Astrocyte (in vitro differentiated cells and primary cell): ENCODE measurements at regions not wholly inside any gene's neighbourhood (a gene's known extent, or its start where the extent isn't known, plus 50 kb on each side); places are given as distances from the start of the nearest gene placed in this dataset.
A peak's percentile ranks its signal among the peaks of the same experiment; 100 is the strongest.

Experiments used
- DNase-seq: peaks from one replicate; pipeline ENCODE4 v3.0.0-alpha.2; 2010; ENCODE audit warnings: low read depth
- FAIRE-seq: peaks from 2 replicates; lab custom pipeline; 2011; peaks lifted over from hg19 to GRCh38; lab: Jason Lieb, UNC
- H2AFZ ChIP-seq: 2 replicates; pipeline ENCODE4 v1.6.0; 2012; ENCODE audit warnings: low read depth, low read length, inconsistent platforms
- H3K27ac ChIP-seq: 2 replicates; pipeline ENCODE4 v1.5.1; 2011; ENCODE audit warnings: low read depth, low read length, inconsistent platforms
- H3K27me3 ChIP-seq: 2 replicates; pipeline ENCODE4 v1.6.0; 2011; ENCODE audit warnings: low read length, inconsistent platforms; ENCODE audit not compliant: insufficient read depth
- H3K36me3 ChIP-seq: 2 replicates; pipeline ENCODE4 v1.5.1; 2011; ENCODE audit warnings: low read length, inconsistent platforms; ENCODE audit not compliant: insufficient read depth
- H3K4me1 ChIP-seq: 2 replicates; pipeline ENCODE4 v1.5.1; 2011; ENCODE audit warnings: low read length, inconsistent platforms; ENCODE audit not compliant: insufficient read depth
- H3K4me2 ChIP-seq: 2 replicates; pipeline ENCODE4 v1.6.0; 2012; ENCODE audit warnings: low read length, inconsistent platforms
- H3K4me3 ChIP-seq: 2 replicates; pipeline ENCODE4 v1.5.1; 2011; ENCODE audit warnings: low read depth, mild to moderate bottlenecking, low read length, inconsistent platforms; ENCODE audit not compliant: insufficient read depth
- H3K79me2 ChIP-seq: 2 replicates; pipeline ENCODE4 v1.6.0; 2012; ENCODE audit warnings: mild to moderate bottlenecking, low read length, inconsistent platforms; ENCODE audit not compliant: insufficient read depth
- H3K9ac ChIP-seq: 2 replicates; pipeline ENCODE4 v1.6.0; 2012; ENCODE audit warnings: mild to moderate bottlenecking, low read length, inconsistent platforms
- H3K9me3 ChIP-seq: 2 replicates; pipeline ENCODE4 v1.5.1; 2012; ENCODE audit warnings: low read depth, mild to moderate bottlenecking, low read length, inconsistent platforms; ENCODE audit not compliant: insufficient read depth
- H4K20me1 ChIP-seq: 2 replicates; pipeline ENCODE4 v1.6.0; 2012; ENCODE audit warnings: low read length, inconsistent platforms; ENCODE audit not compliant: insufficient read depth
- H3K27ac Mint-ChIP-seq: one replicate; pipeline ENCODE4 v1.8.0; 2021; ENCODE audit warnings: mild to moderate bottlenecking, mixed read lengths; ENCODE audit not compliant: unreplicated experiment
- H3K27me3 Mint-ChIP-seq: one replicate; pipeline ENCODE4 v1.8.0; 2021; ENCODE audit warnings: low read depth, mixed read lengths; ENCODE audit not compliant: unreplicated experiment
- H3K36me3 Mint-ChIP-seq: one replicate; pipeline ENCODE4 v1.8.0; 2021; ENCODE audit warnings: low read depth, mixed read lengths; ENCODE audit not compliant: unreplicated experiment
- H3K4me1 Mint-ChIP-seq: one replicate; pipeline ENCODE4 v1.8.0; 2021; ENCODE audit warnings: low read depth, mixed read lengths; ENCODE audit not compliant: unreplicated experiment
- H3K4me3 Mint-ChIP-seq: one replicate; pipeline ENCODE4 v1.8.0; 2021; ENCODE audit warnings: mild to moderate bottlenecking, moderate library complexity, mixed read lengths; ENCODE audit not compliant: unreplicated experiment
- H3K9me3 Mint-ChIP-seq: one replicate; pipeline ENCODE4 v1.8.0; 2021; ENCODE audit warnings: mild to moderate bottlenecking, mixed read lengths; ENCODE audit not compliant: unreplicated experiment
- EZH2 ChIP-seq: IDR thresholded peaks from 2 replicates; pipeline ENCODE4 v1.6.1; 2012; ENCODE audit warnings: mild to moderate bottlenecking, low read length, inconsistent platforms; ENCODE audit not compliant: insufficient read depth
- TF ChIP-seq, protein P1 (sequence below): IDR thresholded peaks from 2 replicates; pipeline ENCODE4 v1.5.1; 2011; ENCODE audit warnings: low read depth, mild to moderate bottlenecking, inconsistent platforms, low read length, moderate library complexity; ENCODE audit not compliant: insufficient read depth

DNA sequence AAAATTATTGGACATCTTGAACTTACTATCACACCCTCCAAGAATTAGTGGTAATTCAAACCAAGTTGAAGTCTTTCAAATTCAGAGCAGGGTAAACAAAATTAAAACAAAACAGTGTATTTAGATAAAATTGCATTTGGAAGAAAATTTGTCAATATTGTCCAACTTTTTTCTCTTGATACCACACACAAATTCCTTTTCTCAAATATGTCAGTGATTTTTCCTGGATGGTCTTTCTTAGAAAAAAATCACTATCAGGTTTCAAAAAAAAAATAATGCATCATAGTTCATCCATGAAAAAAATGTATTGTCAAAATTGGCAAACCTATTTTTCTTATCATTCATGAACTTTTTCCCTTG is 667.1 kb downstream of the TENT5A start:
- H3K4me3 Mint-ChIP-seq: no peak overlapping the region
- H3K4me2 ChIP-seq: no peak overlapping the region
- H3K4me3 ChIP-seq: no peak overlapping the region
- no peaks in the 10 kb centered on the region for H3K27me3 ChIP-seq
- H2AFZ ChIP-seq: no peak overlapping the region
- no peak overlapping the region for H3K27ac ChIP-seq
- no peaks in the 10 kb centered on the region for H4K20me1 ChIP-seq
- no peaks in the 10 kb centered on the region for H3K4me1 ChIP-seq
- H3K27ac Mint-ChIP-seq: no peak overlapping the region
- no peak overlapping the region for H3K9ac ChIP-seq
- H3K4me1 Mint-ChIP-seq: no peaks in the 10 kb centered on the region
- DNase-seq: no peak
- H3K9me3 Mint-ChIP-seq: no peaks in the 10 kb centered on the region
- no peaks in the 10 kb centered on the region for H3K36me3 Mint-ChIP-seq
- no peaks in the 10 kb centered on the region for H3K27me3 Mint-ChIP-seq
- FAIRE-seq: no peak
- no peak for TF ChIP-seq EZH2
- TF ChIP-seq, protein P1, sequence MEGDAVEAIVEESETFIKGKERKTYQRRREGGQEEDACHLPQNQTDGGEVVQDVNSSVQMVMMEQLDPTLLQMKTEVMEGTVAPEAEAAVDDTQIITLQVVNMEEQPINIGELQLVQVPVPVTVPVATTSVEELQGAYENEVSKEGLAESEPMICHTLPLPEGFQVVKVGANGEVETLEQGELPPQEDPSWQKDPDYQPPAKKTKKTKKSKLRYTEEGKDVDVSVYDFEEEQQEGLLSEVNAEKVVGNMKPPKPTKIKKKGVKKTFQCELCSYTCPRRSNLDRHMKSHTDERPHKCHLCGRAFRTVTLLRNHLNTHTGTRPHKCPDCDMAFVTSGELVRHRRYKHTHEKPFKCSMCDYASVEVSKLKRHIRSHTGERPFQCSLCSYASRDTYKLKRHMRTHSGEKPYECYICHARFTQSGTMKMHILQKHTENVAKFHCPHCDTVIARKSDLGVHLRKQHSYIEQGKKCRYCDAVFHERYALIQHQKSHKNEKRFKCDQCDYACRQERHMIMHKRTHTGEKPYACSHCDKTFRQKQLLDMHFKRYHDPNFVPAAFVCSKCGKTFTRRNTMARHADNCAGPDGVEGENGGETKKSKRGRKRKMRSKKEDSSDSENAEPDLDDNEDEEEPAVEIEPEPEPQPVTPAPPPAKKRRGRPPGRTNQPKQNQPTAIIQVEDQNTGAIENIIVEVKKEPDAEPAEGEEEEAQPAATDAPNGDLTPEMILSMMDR: no peak
- H3K9me3 ChIP-seq: no peaks in the 10 kb centered on the region
- no peaks in the 10 kb centered on the region for H3K79me2 ChIP-seq
- no peaks in the 10 kb centered on the region for H3K36me3 ChIP-seq

DNA sequence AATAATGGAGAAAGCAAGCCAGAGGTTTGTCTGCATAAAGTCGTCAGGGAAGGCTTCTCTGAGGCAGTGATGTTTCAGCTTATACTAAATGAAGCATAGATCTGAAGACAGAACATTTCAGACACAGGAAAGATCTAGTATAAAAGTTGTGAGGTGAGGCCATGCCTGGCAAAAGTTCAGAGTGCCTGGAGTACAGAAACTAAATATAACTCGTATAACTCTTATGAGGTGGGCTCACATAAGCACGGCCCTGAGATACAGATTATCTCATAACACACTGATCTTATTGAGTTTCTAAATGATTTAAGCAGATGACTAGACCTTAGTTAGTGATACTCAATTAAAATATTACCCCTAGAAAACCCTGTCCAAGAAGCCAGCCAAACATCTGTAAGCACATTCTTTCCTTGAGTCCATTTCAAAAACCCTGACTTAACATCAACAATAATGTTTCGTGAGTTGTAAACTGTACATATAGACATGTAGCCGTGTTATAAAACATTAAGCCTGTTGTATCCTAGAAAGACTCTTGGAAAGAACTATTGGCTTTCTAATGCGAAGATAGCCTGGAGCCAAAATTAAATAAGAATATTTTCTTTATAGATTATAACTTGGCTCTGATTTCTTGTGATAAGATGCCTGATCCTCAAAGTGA is 667.6 kb downstream of the TENT5A start:
- no peak for TF ChIP-seq EZH2
- TF ChIP-seq, protein P1: no peak
- H3K36me3 Mint-ChIP-seq: no peaks in the 10 kb centered on the region
- H3K4me3 Mint-ChIP-seq: no peak overlapping the region
- no peak for DNase-seq
- H4K20me1 ChIP-seq: no peaks in the 10 kb centered on the region
- no peak overlapping the region for H3K27ac ChIP-seq
- H3K9me3 Mint-ChIP-seq: no peaks in the 10 kb centered on the region
- no peaks in the 10 kb centered on the region for H3K79me2 ChIP-seq
- no peak overlapping the region for H3K9ac ChIP-seq
- no peaks in the 10 kb centered on the region for H3K4me1 ChIP-seq
- no peaks in the 10 kb centered on the region for H3K4me1 Mint-ChIP-seq
- no peak overlapping the region for H2AFZ ChIP-seq
- H3K27ac Mint-ChIP-seq: no peak overlapping the region
- H3K9me3 ChIP-seq: no peaks in the 10 kb centered on the region
- no peak overlapping the region for H3K4me2 ChIP-seq
- no peak overlapping the region for H3K4me3 ChIP-seq
- FAIRE-seq: no peak
- no peaks in the 10 kb centered on the region for H3K27me3 Mint-ChIP-seq
- no peaks in the 10 kb centered on the region for H3K27me3 ChIP-seq
- H3K36me3 ChIP-seq: no peaks in the 10 kb centered on the region

DNA sequence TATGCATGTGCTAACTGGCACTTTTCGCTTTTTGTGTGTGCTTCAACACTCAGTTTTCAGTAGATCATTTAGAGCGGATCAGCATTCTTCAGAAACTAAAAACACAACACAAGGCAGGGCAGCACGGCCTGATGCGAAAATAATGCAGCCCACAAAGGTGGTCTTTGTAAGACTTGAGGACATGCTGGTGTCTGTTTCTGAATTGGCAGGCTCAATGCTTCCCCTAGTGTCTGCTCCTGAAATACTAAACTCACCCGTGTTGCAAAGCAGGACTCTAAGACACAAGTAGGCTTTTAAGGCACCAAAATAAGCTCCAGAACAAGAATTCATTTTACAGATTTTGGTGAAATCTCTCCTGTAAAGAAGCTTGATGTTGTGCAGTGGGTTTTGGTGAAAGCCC is 676.5 kb downstream of the TENT5A start:
- no peak for TF ChIP-seq EZH2
- TF ChIP-seq, protein P1: peak; percentile 35
- H3K4me2 ChIP-seq: no peak overlapping the region
- H3K79me2 ChIP-seq: no peaks in the 10 kb centered on the region
- no peaks in the 10 kb centered on the region for H3K36me3 Mint-ChIP-seq
- H3K4me1 ChIP-seq: no peaks in the 10 kb centered on the region
- no peak overlapping the region for H3K4me3 Mint-ChIP-seq
- no peaks in the 10 kb centered on the region for H3K27me3 ChIP-seq
- H3K27ac ChIP-seq: no peak overlapping the region
- no peaks in the 10 kb centered on the region for H3K36me3 ChIP-seq
- no peaks in the 10 kb centered on the region for H3K9me3 ChIP-seq
- DNase-seq: peak; percentile 8
- no peaks in the 10 kb centered on the region for H4K20me1 ChIP-seq
- H3K27ac Mint-ChIP-seq: no peak overlapping the region
- H3K4me3 ChIP-seq: no peak overlapping the region
- H3K9me3 Mint-ChIP-seq: no peaks in the 10 kb centered on the region
- no peak for FAIRE-seq
- H3K4me1 Mint-ChIP-seq: no peaks in the 10 kb centered on the region
- no peaks in the 10 kb centered on the region for H3K27me3 Mint-ChIP-seq
- H3K9ac ChIP-seq: no peak overlapping the region
- H2AFZ ChIP-seq: peak overlapping the region; percentile 39
